ENCODE measurements at regions not wholly inside any gene's neighbourhood (a gene's known extent, or its start where the extent isn't known, plus 50 kb on each side); places are given as distances from the start of the nearest gene placed in this dataset.

GRCh38 chr13:72151241-72151640 is 284.2 kb upstream of the DACH1 start:
- H3K36me3 ChIP-seq (ENCODE audit: low read depth) = no peaks in the 10 kb centered on the region
- no peak for TF ChIP-seq CTCF (IDR thresholded peaks at IDR 0.05; ENCODE audit: poor library complexity, severe bottlenecking)
- peak overlapping the region; percentile 49 for H3K27ac ChIP-seq (ENCODE audit: poor library complexity, severe bottlenecking)
- ATAC-seq (ENCODE audit: low read depth) (peak; percentile 79), DNase-seq (ENCODE audit: low spot score) (no peak)
- peaks cover 12% of the 10 kb centered on the region for H3K4me1 ChIP-seq (ENCODE audit: insufficient read depth, poor library complexity, severe bottlenecking)
- H3K9me3 ChIP-seq (ENCODE audit: severe bottlenecking) = no peaks in the 10 kb centered on the region
- no peaks in the 10 kb centered on the region for H3K27me3 ChIP-seq (ENCODE audit: insufficient read depth, poor library complexity, severe bottlenecking)
- H3K4me3 ChIP-seq (ENCODE audit: severe bottlenecking) = no peak overlapping the region

- DNase-seq (ENCODE audit: low spot score) = no peak
- no peak overlapping the region for H3K4me3 ChIP-seq (ENCODE audit: severe bottlenecking)
Measured at GRCh38 chr13:72150502-72150901, 283.5 kb upstream of the DACH1 start.

GRCh38 chr13:72149701-72150100 is 282.7 kb upstream of the DACH1 start:
- peaks cover 14% of the 10 kb centered on the region for H3K4me1 ChIP-seq (ENCODE audit: insufficient read depth, poor library complexity, severe bottlenecking)
- H3K27ac ChIP-seq (ENCODE audit: poor library complexity, severe bottlenecking) = no peak overlapping the region
- ATAC-seq (ENCODE audit: low read depth) (no peak), DNase-seq (ENCODE audit: low spot score) (no peak)
- no peaks in the 10 kb centered on the region for H3K36me3 ChIP-seq (ENCODE audit: low read depth)
- no peak overlapping the region for H3K4me3 ChIP-seq (ENCODE audit: severe bottlenecking)
- no peak for TF ChIP-seq CTCF (IDR thresholded peaks at IDR 0.05; ENCODE audit: poor library complexity, severe bottlenecking)
- H3K9me3 ChIP-seq (ENCODE audit: severe bottlenecking) = no peaks in the 10 kb centered on the region
- H3K27me3 ChIP-seq (ENCODE audit: insufficient read depth, poor library complexity, severe bottlenecking) = no peaks in the 10 kb centered on the region

More at GRCh38 chr13:72150502-72150901, 283.5 kb upstream of the DACH1 start:
- Histone ChIP-seq H3K4me1 (ENCODE audit: insufficient read depth, poor library complexity, severe bottlenecking) (peaks cover 12% of the 10 kb centered on the region), H3K27me3 (ENCODE audit: insufficient read depth, poor library complexity, severe bottlenecking) (no peaks in the 10 kb centered on the region), H3K36me3 (ENCODE audit: low read depth) (no peaks in the 10 kb centered on the region), H3K27ac (ENCODE audit: poor library complexity, severe bottlenecking) (peak overlapping the region; percentile 49), H3K9me3 (ENCODE audit: severe bottlenecking) (no peaks in the 10 kb centered on the region)
- no peak for TF ChIP-seq CTCF (IDR thresholded peaks at IDR 0.05; ENCODE audit: poor library complexity, severe bottlenecking)
- ATAC-seq (ENCODE audit: low read depth) = no peak

GRCh38 chr13:72146816-72147215 is 279.8 kb upstream of the DACH1 start:
- H3K4me3 ChIP-seq (ENCODE audit: severe bottlenecking) = no peak overlapping the region
- H3K4me1 ChIP-seq (ENCODE audit: insufficient read depth, poor library complexity, severe bottlenecking) = peaks cover 27% of the 10 kb centered on the region
- no peaks in the 10 kb centered on the region for H3K36me3 ChIP-seq (ENCODE audit: low read depth)
- no peaks in the 10 kb centered on the region for H3K27me3 ChIP-seq (ENCODE audit: insufficient read depth, poor library complexity, severe bottlenecking)
- DNase-seq (ENCODE audit: low spot score) = no peak
- no peak for TF ChIP-seq CTCF (IDR thresholded peaks at IDR 0.05; ENCODE audit: poor library complexity, severe bottlenecking)
- no peaks in the 10 kb centered on the region for H3K9me3 ChIP-seq (ENCODE audit: severe bottlenecking)
- H3K27ac ChIP-seq (ENCODE audit: poor library complexity, severe bottlenecking) = no peak overlapping the region
- no peak for ATAC-seq (ENCODE audit: low read depth)

- Histone ChIP-seq H3K27ac (ENCODE audit: poor library complexity, severe bottlenecking) (peak overlapping the region; percentile 42), H3K4me1 (ENCODE audit: insufficient read depth, poor library complexity, severe bottlenecking) (peaks cover 20% of the 10 kb centered on the region), H3K9me3 (ENCODE audit: severe bottlenecking) (no peaks in the 10 kb centered on the region), H3K4me3 (ENCODE audit: severe bottlenecking) (no peak overlapping the region), H3K36me3 (ENCODE audit: low read depth) (no peaks in the 10 kb centered on the region), H3K27me3 (ENCODE audit: insufficient read depth, poor library complexity, severe bottlenecking) (no peaks in the 10 kb centered on the region)
- TF ChIP-seq CTCF (IDR thresholded peaks at IDR 0.05; ENCODE audit: poor library complexity, severe bottlenecking) = no peak
- no peak for ATAC-seq (ENCODE audit: low read depth)
- DNase-seq (ENCODE audit: low spot score) = no peak
Measured at GRCh38 chr13:72145383-72145782, 278.4 kb upstream of the DACH1 start.
